Endodermal cell (in vitro differentiated cells): ENCODE measurements at regions not wholly inside any gene's neighbourhood (a gene's known extent, or its start where the extent isn't known, plus 50 kb on each side); places are given as distances from the start of the nearest gene placed in this dataset.

Source experiments
- DNase-seq: peaks from one replicate; pipeline ENCODE4 v3.0.0-alpha.2; 2017
- H3K27ac ChIP-seq: 2 replicates; pipeline ENCODE4 v1.5.1; 2013; ENCODE audit warnings: mild to moderate bottlenecking, low read depth, low read length, moderate library complexity
- H3K27me3 ChIP-seq: 2 replicates; pipeline ENCODE4 v1.6.1; 2013; ENCODE audit warnings: mild to moderate bottlenecking, low read length, moderate library complexity; ENCODE audit not compliant: insufficient read depth, control insufficient read depth, poor library complexity, severe bottlenecking
- H3K36me3 ChIP-seq: 2 replicates; pipeline ENCODE4 v1.7.0; 2013; ENCODE audit warnings: mild to moderate bottlenecking, low read length, moderate library complexity; ENCODE audit not compliant: control insufficient read depth, insufficient read depth
- H3K4me1 ChIP-seq: one replicate; pipeline ENCODE4 v1.7.0; 2013; ENCODE audit warnings: low read length; ENCODE audit not compliant: control insufficient read depth, insufficient read depth
- H3K4me3 ChIP-seq: 2 replicates; pipeline ENCODE4 v1.5.1; 2013; ENCODE audit warnings: mild to moderate bottlenecking, low read length, moderate library complexity
- H3K9ac ChIP-seq: 2 replicates; pipeline ENCODE4 v1.6.1; 2013; ENCODE audit warnings: mild to moderate bottlenecking, low read length, moderate library complexity; ENCODE audit not compliant: poor library complexity, severe bottlenecking; ENCODE audit errors: extremely low read depth
- H3K9me3 ChIP-seq: 2 replicates; pipeline ENCODE4 v1.6.1; 2013; ENCODE audit warnings: mild to moderate bottlenecking, low read length, moderate library complexity; ENCODE audit not compliant: control insufficient read depth
- H3K27ac Mint-ChIP-seq: 2 replicates; pipeline ENCODE4 v1.8.0; 2020; ENCODE audit warnings: mixed read lengths
- H3K27me3 Mint-ChIP-seq: 2 replicates; pipeline ENCODE4 v1.8.0; 2021; ENCODE audit warnings: mild to moderate bottlenecking, mixed read lengths; ENCODE audit not compliant: insufficient read depth
- H3K36me3 Mint-ChIP-seq: 2 replicates; pipeline ENCODE4 v1.8.0; 2020; ENCODE audit warnings: low read depth, mixed read lengths
- H3K4me1 Mint-ChIP-seq: 2 replicates; pipeline ENCODE4 v1.8.0; 2020; ENCODE audit warnings: mixed read lengths
- H3K4me3 Mint-ChIP-seq: 2 replicates; pipeline ENCODE4 v1.8.0; 2020; ENCODE audit warnings: mild to moderate bottlenecking, moderate library complexity, mixed read lengths
- H3K9me3 Mint-ChIP-seq: 2 replicates; pipeline ENCODE4 v1.8.0; 2020; ENCODE audit warnings: mild to moderate bottlenecking, mixed read lengths
- CTCF ChIP-seq: fragments of 200-600 bp; sonication (generic); conservative IDR thresholded peaks from 2 replicates; pipeline ENCODE4 v1.5.0; 2021; ENCODE audit warnings: antibody characterized with exemption, mild to moderate bottlenecking
- WGBS, 2 experiments: methylation state at CpG; one replicate each; pipeline versions ENCODE4 v1.1.5 to v1.1.7; 2013; ENCODE audit warnings: missing lambda C conversion rate in 2 of 2, mixed read lengths in 1 of 2; ENCODE audit not compliant: insufficient coverage in 1 of 2, insufficient read length in 1 of 2; 5-methylcytosine and 5-hydroxymethylcytosine counted together

- H3K27ac ChIP-seq, result no peak overlapping the region
- H3K27ac Mint-ChIP-seq, result no peak overlapping the region
- no peaks in the 10 kb centered on the region for H3K4me1 ChIP-seq
- 88% methylated on average over 2 of the region's 2 CpGs; no CpG with 5 or more reads in 1 of the 2 experiments for WGBS, 2 experiments
- H3K36me3 Mint-ChIP-seq, result no peaks in the 10 kb centered on the region
- H3K9ac ChIP-seq, result no peak overlapping the region
- H3K4me3 Mint-ChIP-seq, result no peak overlapping the region
- H3K9me3 Mint-ChIP-seq, result no peaks in the 10 kb centered on the region
- H3K4me1 Mint-ChIP-seq, result peaks cover 4% of the 10 kb centered on the region
- H3K4me3 ChIP-seq, result no peak overlapping the region
- no peaks in the 10 kb centered on the region for H3K27me3 ChIP-seq
- no peaks in the 10 kb centered on the region for H3K9me3 ChIP-seq
- H3K36me3 ChIP-seq, result no peaks in the 10 kb centered on the region
- H3K27me3 Mint-ChIP-seq, result peaks cover 3% of the 10 kb centered on the region
- TF ChIP-seq CTCF, result no peak
- DNase-seq, result no peak
Observed at GRCh38 chr18:63067939-63068338, 251.6 kb downstream of the BCL2 start.

GRCh38 chr18:63065172-63065571 is 254.4 kb downstream of the BCL2 start:
- Mint-ChIP-seq H3K9me3 (no peaks in the 10 kb centered on the region), H3K27me3 (peaks cover 3% of the 10 kb centered on the region), H3K4me1 (peaks cover 4% of the 10 kb centered on the region), H3K27ac (no peak overlapping the region), H3K36me3 (no peaks in the 10 kb centered on the region), H3K4me3 (no peak overlapping the region)
- no peak for TF ChIP-seq CTCF
- no peak for DNase-seq
- no peaks in the 10 kb centered on the region for H3K27me3 ChIP-seq
- no peak overlapping the region for H3K27ac ChIP-seq
- no peak overlapping the region for H3K9ac ChIP-seq
- no peaks in the 10 kb centered on the region for H3K9me3 ChIP-seq
- H3K4me1 ChIP-seq, result no peaks in the 10 kb centered on the region
- 77 to 87% methylated on average over 5 to 10 of the region's 10 CpGs for WGBS, 2 experiments
- H3K4me3 ChIP-seq, result no peak overlapping the region
- no peaks in the 10 kb centered on the region for H3K36me3 ChIP-seq

- no peaks in the 10 kb centered on the region for H3K9me3 Mint-ChIP-seq
- H3K9me3 ChIP-seq, result no peaks in the 10 kb centered on the region
- WGBS, 2 experiments, result 80 to 84% methylated on average over 2 to 10 of the region's 10 CpGs
- H3K9ac ChIP-seq, result no peak overlapping the region
- H3K36me3 Mint-ChIP-seq, result no peaks in the 10 kb centered on the region
- no peak for TF ChIP-seq CTCF
- no peak overlapping the region for H3K27ac ChIP-seq
- peaks cover 3% of the 10 kb centered on the region for H3K27me3 Mint-ChIP-seq
- H3K4me1 ChIP-seq, result no peaks in the 10 kb centered on the region
- H3K4me3 ChIP-seq, result no peak overlapping the region
- peak; percentile 59 for DNase-seq
- H3K27me3 ChIP-seq, result no peaks in the 10 kb centered on the region
- H3K27ac Mint-ChIP-seq, result no peak overlapping the region
- no peaks in the 10 kb centered on the region for H3K36me3 ChIP-seq
- no peak overlapping the region for H3K4me3 Mint-ChIP-seq
- H3K4me1 Mint-ChIP-seq, result peaks cover 4% of the 10 kb centered on the region
Observed at GRCh38 chr18:63063171-63063570, 256.4 kb downstream of the BCL2 start.
